ENCODE measurements at regions not wholly inside any gene's neighbourhood (a gene's known extent, or its start where the extent isn't known, plus 50 kb on each side); places are given as distances from the start of the nearest gene placed in this dataset.
A peak's percentile ranks its signal among the peaks of the same experiment; 100 is the strongest.
"Not testable (repeated sequence)": the region's sequence is repeated elsewhere in the genome, so short reads cannot be mapped to it uniquely, and the experiment has no call there.

GRCh38 chr2:130252880-130253645 lies 54.8 kb upstream of the TUBA3E start:
- ATAC-seq, result peak; percentile 60
- intact Hi-C loops (cut with DNase I), result no loop called here
- no peak for DNase-seq (ENCODE audit: missing footprints)

DNA sequence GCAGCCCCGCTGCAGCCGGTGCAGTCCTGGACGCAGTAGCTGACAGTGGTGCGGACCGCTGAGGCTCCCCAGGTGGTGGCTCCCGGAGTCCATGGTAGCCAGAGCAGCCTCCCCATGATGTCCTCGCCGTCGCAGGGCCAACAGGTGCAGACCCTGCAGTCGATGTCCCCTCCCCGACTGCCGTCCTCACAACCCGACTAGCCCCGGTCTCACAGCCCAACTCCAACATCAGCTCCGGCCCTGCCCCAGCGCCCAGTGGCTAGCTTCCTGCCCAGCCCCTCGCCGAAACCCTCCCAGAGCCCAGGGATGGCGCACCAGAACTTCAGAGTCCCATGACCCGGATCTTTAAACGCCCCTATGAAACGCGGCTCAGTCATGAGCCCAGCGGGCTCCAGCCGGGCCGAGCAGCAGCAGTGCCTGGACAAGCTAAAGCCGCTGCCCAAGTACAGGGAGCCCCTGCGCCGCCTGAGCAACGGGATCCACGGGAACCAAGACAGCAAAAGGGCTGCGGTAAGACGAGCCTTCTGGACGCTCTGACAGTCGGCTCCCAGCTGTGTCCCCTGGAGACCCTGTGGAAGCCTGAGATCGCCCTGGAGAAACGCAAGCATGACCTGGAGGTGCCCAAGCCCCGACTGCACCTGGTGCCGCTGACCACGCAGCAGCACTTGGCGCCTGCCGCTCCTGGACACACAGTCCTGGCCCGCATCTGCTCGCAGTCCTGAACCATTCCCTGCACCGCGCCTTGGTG lies 53.8 kb upstream of the TUBA3E start:
- ATAC-seq (peak; percentile 38), DNase-seq (ENCODE audit: missing footprints) (no peak)
- intact Hi-C loops (cut with DNase I), result no loop called here

DNA sequence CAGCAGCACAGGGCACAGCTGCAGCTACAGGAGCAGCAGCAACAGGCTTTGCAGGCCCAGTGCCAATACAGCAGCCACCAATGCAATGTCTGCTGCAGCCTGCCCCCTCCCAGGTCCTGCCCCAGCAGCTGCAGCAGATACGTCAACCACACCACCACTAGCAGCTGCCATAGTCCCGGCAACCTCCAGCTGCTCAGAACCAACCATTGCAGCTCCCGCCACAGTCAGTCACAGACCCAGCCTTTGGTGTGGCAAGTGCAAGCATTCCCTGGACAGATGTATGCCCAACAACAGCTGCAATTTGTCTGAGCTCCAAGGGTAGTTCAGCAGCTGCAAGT lies 53.3 kb upstream of the TUBA3E start:
- DNase-seq (ENCODE audit: missing footprints), result no peak
- ATAC-seq, result no peak
- intact Hi-C loops (cut with DNase I), result no loop called here

- DNase-seq (ENCODE audit: missing footprints); intact Hi-C loops (cut with DNase I); ATAC-seq: not testable (repeated sequence)
Measured at GRCh38 chr2:130248355-130248754, 50.1 kb upstream of the TUBA3E start.

Data from Right ventricle myocardium inferior (tissue), 1 donor.